ENCODE measurements at regions not wholly inside any gene's neighbourhood (a gene's known extent, or its start where the extent isn't known, plus 50 kb on each side); places are given as distances from the start of the nearest gene placed in this dataset.
A peak's percentile ranks its signal among the peaks of the same experiment; 100 is the strongest.
"Not testable (repeated sequence)": the region's sequence is repeated elsewhere in the genome, so short reads cannot be mapped to it uniquely, and the experiment has no call there.

DNA sequence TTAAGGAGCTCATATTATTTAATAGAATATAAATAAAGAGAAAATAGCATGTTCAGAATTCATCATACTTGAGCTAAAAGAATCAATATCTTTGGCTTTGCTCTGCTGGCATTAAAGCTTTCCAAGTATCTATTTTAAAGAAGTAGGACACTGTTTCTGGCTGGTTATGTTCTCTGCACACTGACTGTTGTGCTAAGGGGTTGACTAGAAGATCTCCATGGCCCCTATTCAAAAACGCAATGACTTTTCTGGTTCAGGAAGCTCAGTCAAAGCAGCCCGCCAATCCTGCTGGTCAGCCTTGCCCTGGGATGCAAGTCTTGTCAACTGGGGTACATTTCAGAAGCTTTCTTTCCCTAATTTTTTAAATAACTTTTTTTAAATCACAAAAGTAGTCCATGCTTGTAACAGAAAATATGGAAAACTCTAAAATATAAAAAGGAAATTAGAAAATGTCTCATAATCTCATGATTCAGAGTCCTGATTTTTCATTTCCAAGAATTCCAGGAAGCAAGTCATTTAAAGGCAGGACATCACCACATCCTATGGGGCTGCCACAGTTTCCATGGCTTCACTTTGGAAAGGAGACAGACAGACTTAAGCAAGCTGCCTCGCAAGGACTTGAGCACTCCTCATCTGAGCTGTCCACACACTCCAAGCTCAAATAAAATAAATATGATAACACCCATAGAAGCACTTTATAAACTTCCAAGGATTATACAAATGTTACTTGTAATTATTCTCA, 195.1 kb downstream of the TXNL1 start:
- peaks cover 0 to 12% (median 6%) of the 10 kb centered on the region in 7 donors for H3K9me3 Mint-ChIP-seq
- peaks cover 55% of the 10 kb centered on the region for H3K4me1 Mint-ChIP-seq
- H3K36me3 ChIP-seq (replicated peaks in 1 of 2; ENCODE audit: control insufficient read depth in 1 of 2, insufficient read depth in 2 of 2, low read length in 2 of 2), result no peaks in the 10 kb centered on the region
- no peaks in the 10 kb centered on the region for H3K79me2 ChIP-seq (ENCODE audit: insufficient read depth, low read length)
- 89% methylated on average over 2 of the region's 3 CpGs for WGBS (ENCODE audit: insufficient coverage)
- H3K27me3 ChIP-seq (ENCODE audit: control insufficient read depth in 2 of 2, insufficient read depth in 2 of 2, low read length in 2 of 2), result no peaks in the 10 kb centered on the region
- peak overlapping the region in 1 of 3 experiments; percentile 51 for H3K4me3 ChIP-seq (replicated peaks in 1 of 3; ENCODE audit: low read depth in 2 of 3, low read length in 3 of 3)
- no peak overlapping the region for H2AFZ ChIP-seq (ENCODE audit: insufficient read depth, low read depth, low read length, poor library complexity, severe bottlenecking)
- peaks cover 2% of the 10 kb centered on the region in 2 donors for H3K36me3 Mint-ChIP-seq
- H4K20me1 ChIP-seq (ENCODE audit: insufficient read depth, low read length), result no peaks in the 10 kb centered on the region
- peak overlapping the region; percentile 59 for H3K4me2 ChIP-seq (replicated peaks; ENCODE audit: extremely low read depth, low read length, poor library complexity, severe bottlenecking)
- intact Hi-C loops (cut with micrococcal nuclease), result no loop called here
- peaks cover 39 to 47% of the 10 kb centered on the region in 2 donors for H3K4me1 ChIP-seq (ENCODE audit: control insufficient read depth in 1 of 2, insufficient read depth in 2 of 2, low read length in 2 of 2)
- peak overlapping the region in 1 of 2 donors; percentile 35 for H3K4me3 Mint-ChIP-seq
- H3K27me3 Mint-ChIP-seq (ENCODE audit: low read depth in 3 of 3), result peaks cover 0 to 2% (median 0%) of the 10 kb centered on the region in 3 donors
- TF ChIP-seq, protein P1, sequence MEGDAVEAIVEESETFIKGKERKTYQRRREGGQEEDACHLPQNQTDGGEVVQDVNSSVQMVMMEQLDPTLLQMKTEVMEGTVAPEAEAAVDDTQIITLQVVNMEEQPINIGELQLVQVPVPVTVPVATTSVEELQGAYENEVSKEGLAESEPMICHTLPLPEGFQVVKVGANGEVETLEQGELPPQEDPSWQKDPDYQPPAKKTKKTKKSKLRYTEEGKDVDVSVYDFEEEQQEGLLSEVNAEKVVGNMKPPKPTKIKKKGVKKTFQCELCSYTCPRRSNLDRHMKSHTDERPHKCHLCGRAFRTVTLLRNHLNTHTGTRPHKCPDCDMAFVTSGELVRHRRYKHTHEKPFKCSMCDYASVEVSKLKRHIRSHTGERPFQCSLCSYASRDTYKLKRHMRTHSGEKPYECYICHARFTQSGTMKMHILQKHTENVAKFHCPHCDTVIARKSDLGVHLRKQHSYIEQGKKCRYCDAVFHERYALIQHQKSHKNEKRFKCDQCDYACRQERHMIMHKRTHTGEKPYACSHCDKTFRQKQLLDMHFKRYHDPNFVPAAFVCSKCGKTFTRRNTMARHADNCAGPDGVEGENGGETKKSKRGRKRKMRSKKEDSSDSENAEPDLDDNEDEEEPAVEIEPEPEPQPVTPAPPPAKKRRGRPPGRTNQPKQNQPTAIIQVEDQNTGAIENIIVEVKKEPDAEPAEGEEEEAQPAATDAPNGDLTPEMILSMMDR (IDR thresholded peaks at IDR 0.05), result no peak
- no peaks in the 10 kb centered on the region for H3K9me3 ChIP-seq (replicated peaks in 1 of 2; ENCODE audit: control insufficient read depth in 1 of 2, insufficient read depth in 1 of 2, low read length in 2 of 2)
- peak overlapping the region; percentile 90 to 97 (median 94) for H3K27ac Mint-ChIP-seq
- no peak overlapping the region for H3K9ac ChIP-seq (ENCODE audit: insufficient read depth, low read length, poor library complexity, severe bottlenecking)
- H3K27ac ChIP-seq (ENCODE audit: low read depth in 1 of 2, low read length in 2 of 2), result peak overlapping the region; percentile 61 to 85
- no peak for DNase-seq

DNA sequence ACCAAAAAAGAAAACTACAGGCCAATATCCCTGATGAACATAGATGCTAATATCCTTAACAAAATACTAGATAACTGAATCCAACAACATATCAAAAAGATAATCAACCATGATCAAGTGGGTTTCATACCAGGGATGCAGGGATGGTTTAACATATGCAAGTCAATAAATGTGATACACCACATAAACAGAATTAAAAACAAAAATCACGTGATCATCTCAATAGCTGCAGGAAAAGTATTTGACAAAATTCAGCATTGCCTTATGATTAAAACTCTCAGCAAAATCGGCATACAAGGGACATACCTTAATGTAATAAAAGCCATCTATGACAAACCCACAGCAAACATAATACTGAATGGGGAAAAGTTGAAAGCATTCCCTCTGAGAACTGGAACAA, 199.9 kb downstream of the TXNL1 start:
- H3K4me3 ChIP-seq (replicated peaks in 1 of 3; ENCODE audit: low read depth in 2 of 3, low read length in 3 of 3); H3K9ac ChIP-seq (ENCODE audit: insufficient read depth, low read length, poor library complexity, severe bottlenecking); H3K27me3 ChIP-seq (ENCODE audit: control insufficient read depth in 2 of 2, insufficient read depth in 2 of 2, low read length in 2 of 2); H3K27me3 Mint-ChIP-seq (ENCODE audit: low read depth in 3 of 3); H3K4me2 ChIP-seq (replicated peaks; ENCODE audit: extremely low read depth, low read length, poor library complexity, severe bottlenecking); H3K36me3 Mint-ChIP-seq; H3K27ac Mint-ChIP-seq; H3K27ac ChIP-seq (ENCODE audit: low read depth in 1 of 2, low read length in 2 of 2); H4K20me1 ChIP-seq (ENCODE audit: insufficient read depth, low read length); H3K9me3 ChIP-seq (replicated peaks in 1 of 2; ENCODE audit: control insufficient read depth in 1 of 2, insufficient read depth in 1 of 2, low read length in 2 of 2); H3K36me3 ChIP-seq (replicated peaks in 1 of 2; ENCODE audit: control insufficient read depth in 1 of 2, insufficient read depth in 2 of 2, low read length in 2 of 2); H3K79me2 ChIP-seq (ENCODE audit: insufficient read depth, low read length); H3K4me3 Mint-ChIP-seq; H2AFZ ChIP-seq (ENCODE audit: insufficient read depth, low read depth, low read length, poor library complexity, severe bottlenecking); intact Hi-C loops (cut with micrococcal nuclease); DNase-seq: not testable (repeated sequence)
- H3K9me3 Mint-ChIP-seq, result peaks cover 0 to 15% (median 5%) of the 10 kb centered on the region in 7 donors
- H3K4me1 ChIP-seq (ENCODE audit: control insufficient read depth in 1 of 2, insufficient read depth in 2 of 2, low read length in 2 of 2), result peaks cover 18 to 25% of the 10 kb centered on the region in 2 donors
- WGBS (ENCODE audit: insufficient coverage), result no CpG with 5 or more reads among the region's 2 CpGs
- peaks cover 24% of the 10 kb centered on the region for H3K4me1 Mint-ChIP-seq
